ENCODE measurements at regions not wholly inside any gene's neighbourhood (a gene's known extent, or its start where the extent isn't known, plus 50 kb on each side); places are given as distances from the start of the nearest gene placed in this dataset.
A peak's percentile ranks its signal among the peaks of the same experiment; 100 is the strongest.
"Not testable (repeated sequence)": the region's sequence is repeated elsewhere in the genome, so short reads cannot be mapped to it uniquely, and the experiment has no call there.

- Mint-ChIP-seq H3K9me3 (peaks cover 2% of the 10 kb centered on the region), H3K27ac (peak overlapping the region; percentile 10), H3K4me3 (no peak overlapping the region), H3K4me1 (peaks cover 14% of the 10 kb centered on the region), H3K36me3 (peaks cover 1% of the 10 kb centered on the region), H3K27me3 (no peaks in the 10 kb centered on the region)
- ATAC-seq (ENCODE audit: low read depth) (no peak), DNase-seq (ENCODE audit: low spot score in 2 of 2) (no peak)
Measured at GRCh38 chr15:92803536-92803851, 96.6 kb upstream of the CHD2 start.

- Mint-ChIP-seq H3K27ac (peak overlapping the region; percentile 10), H3K27me3 (no peaks in the 10 kb centered on the region), H3K36me3 (peaks cover 1% of the 10 kb centered on the region), H3K9me3 (peaks cover 2% of the 10 kb centered on the region), H3K4me3 (no peak overlapping the region), H3K4me1 (peaks cover 14% of the 10 kb centered on the region)
- ATAC-seq (ENCODE audit: low read depth) (no peak), DNase-seq (ENCODE audit: low spot score in 2 of 2) (no peak)
Measured at GRCh38 chr15:92803852-92804609, 96.1 kb upstream of the CHD2 start.

- not testable (repeated sequence) for H3K36me3 Mint-ChIP-seq; H3K27me3 Mint-ChIP-seq; DNase-seq (ENCODE audit: low spot score in 2 of 2); H3K27ac Mint-ChIP-seq; H3K9me3 Mint-ChIP-seq; H3K4me3 Mint-ChIP-seq; ATAC-seq (ENCODE audit: low read depth)
- H3K4me1 Mint-ChIP-seq, result peaks cover 14% of the 10 kb centered on the region
Measured at GRCh38 chr15:92804610-92804936, 95.6 kb upstream of the CHD2 start.

- DNase-seq (ENCODE audit: low spot score in 2 of 2) (no peak), ATAC-seq (ENCODE audit: low read depth) (no peak)
- H3K27me3 Mint-ChIP-seq, result no peaks in the 10 kb centered on the region
- no peak overlapping the region for H3K4me3 Mint-ChIP-seq
- peaks cover 1% of the 10 kb centered on the region for H3K36me3 Mint-ChIP-seq
- no peak overlapping the region for H3K27ac Mint-ChIP-seq
- H3K4me1 Mint-ChIP-seq, result peaks cover 14% of the 10 kb centered on the region
- peaks cover 2% of the 10 kb centered on the region for H3K9me3 Mint-ChIP-seq
Measured at GRCh38 chr15:92805080-92805690, 94.9 kb upstream of the CHD2 start.

GRCh38 chr15:92806171-92806570 lies 94.0 kb upstream of the CHD2 start:
- H3K27me3 Mint-ChIP-seq; H3K9me3 Mint-ChIP-seq; ATAC-seq (ENCODE audit: low read depth); H3K36me3 Mint-ChIP-seq; H3K4me3 Mint-ChIP-seq; DNase-seq (ENCODE audit: low spot score in 2 of 2); H3K27ac Mint-ChIP-seq: not testable (repeated sequence)
- peaks cover 21% of the 10 kb centered on the region for H3K4me1 Mint-ChIP-seq

- H3K36me3 Mint-ChIP-seq, result peaks cover 1% of the 10 kb centered on the region
- ATAC-seq (ENCODE audit: low read depth), result no peak
- H3K4me1 Mint-ChIP-seq, result peaks cover 19% of the 10 kb centered on the region
- no peaks in the 10 kb centered on the region for H3K27me3 Mint-ChIP-seq
- no peak for DNase-seq (ENCODE audit: low spot score in 2 of 2)
- H3K27ac Mint-ChIP-seq, result no peak overlapping the region
- peaks cover 2% of the 10 kb centered on the region for H3K9me3 Mint-ChIP-seq
- H3K4me3 Mint-ChIP-seq, result no peak overlapping the region
Measured at GRCh38 chr15:92806763-92807162, 93.4 kb upstream of the CHD2 start.

GRCh38 chr15:92807971-92808571 lies 92.1 kb upstream of the CHD2 start:
- ATAC-seq (ENCODE audit: low read depth) (no peak), DNase-seq (ENCODE audit: low spot score in 2 of 2) (peak in 1 of 2 donors; percentile 25)
- H3K27ac Mint-ChIP-seq, result peak overlapping the region; percentile 96
- peaks cover 2% of the 10 kb centered on the region for H3K9me3 Mint-ChIP-seq
- no peaks in the 10 kb centered on the region for H3K27me3 Mint-ChIP-seq
- H3K4me3 Mint-ChIP-seq, result peak overlapping the region; percentile 86
- H3K4me1 Mint-ChIP-seq, result peaks cover 19% of the 10 kb centered on the region
- peaks cover 1% of the 10 kb centered on the region for H3K36me3 Mint-ChIP-seq

GRCh38 chr15:92808598-92809063 lies 91.5 kb upstream of the CHD2 start:
- Mint-ChIP-seq H3K4me3 (peak overlapping the region; percentile 86), H3K9me3 (peaks cover 2% of the 10 kb centered on the region), H3K27ac (peak overlapping the region; percentile 96), H3K27me3 (no peaks in the 10 kb centered on the region), H3K36me3 (peaks cover 1% of the 10 kb centered on the region), H3K4me1 (peaks cover 19% of the 10 kb centered on the region)
- DNase-seq (ENCODE audit: low spot score in 2 of 2), result no peak
- ATAC-seq (ENCODE audit: low read depth), result peak; percentile 1

GRCh38 chr15:92809064-92809879 lies 90.9 kb upstream of the CHD2 start:
- H3K27ac Mint-ChIP-seq, result peak overlapping the region; percentile 96
- peaks cover 14% of the 10 kb centered on the region for H3K4me1 Mint-ChIP-seq
- H3K36me3 Mint-ChIP-seq, result peaks cover 1% of the 10 kb centered on the region
- peaks cover 2% of the 10 kb centered on the region for H3K9me3 Mint-ChIP-seq
- no peaks in the 10 kb centered on the region for H3K27me3 Mint-ChIP-seq
- H3K4me3 Mint-ChIP-seq, result peak overlapping the region; percentile 86
- DNase-seq (ENCODE audit: low spot score in 2 of 2), result peak; percentile 98 to 99
- ATAC-seq (ENCODE audit: low read depth), result peak; percentile 78

GRCh38 chr15:92809880-92810361 lies 90.2 kb upstream of the CHD2 start:
- H3K27ac Mint-ChIP-seq, result peak overlapping the region; percentile 96
- peaks cover 14% of the 10 kb centered on the region for H3K4me1 Mint-ChIP-seq
- H3K4me3 Mint-ChIP-seq, result peak overlapping the region; percentile 86
- H3K27me3 Mint-ChIP-seq, result no peaks in the 10 kb centered on the region
- no peak for ATAC-seq (ENCODE audit: low read depth)
- peaks cover 2% of the 10 kb centered on the region for H3K9me3 Mint-ChIP-seq
- peak; percentile 29 to 38 for DNase-seq (ENCODE audit: low spot score in 2 of 2)
- H3K36me3 Mint-ChIP-seq, result peaks cover 1% of the 10 kb centered on the region

- no peak for ATAC-seq (ENCODE audit: low read depth)
- H3K4me3 Mint-ChIP-seq, result peak overlapping the region; percentile 86
Measured at GRCh38 chr15:92810418-92811138, 89.5 kb upstream of the CHD2 start.

GRCh38 chr15:92811148-92811913 lies 88.8 kb upstream of the CHD2 start:
- Mint-ChIP-seq H3K36me3 (peaks cover under 1% of the 10 kb centered on the region), H3K27ac (peak overlapping the region; percentile 96), H3K4me1 (peaks cover 14% of the 10 kb centered on the region), H3K4me3 (peak overlapping the region; percentile 86), H3K27me3 (no peaks in the 10 kb centered on the region), H3K9me3 (peaks cover 2% of the 10 kb centered on the region)
- ATAC-seq (ENCODE audit: low read depth) (no peak), DNase-seq (ENCODE audit: low spot score in 2 of 2) (no peak)

More at GRCh38 chr15:92810418-92811138, 89.5 kb upstream of the CHD2 start:
- Mint-ChIP-seq H3K9me3 (peaks cover 2% of the 10 kb centered on the region), H3K36me3 (peaks cover 1% of the 10 kb centered on the region), H3K4me1 (peaks cover 14% of the 10 kb centered on the region), H3K27ac (peak overlapping the region; percentile 96), H3K27me3 (no peaks in the 10 kb centered on the region)
- no peak for DNase-seq (ENCODE audit: low spot score in 2 of 2)

GRCh38 chr15:92812271-92812670 lies 87.9 kb upstream of the CHD2 start:
- H3K27ac Mint-ChIP-seq, result no peak overlapping the region
- ATAC-seq (ENCODE audit: low read depth) (no peak), DNase-seq (ENCODE audit: low spot score in 2 of 2) (no peak)
- no peaks in the 10 kb centered on the region for H3K36me3 Mint-ChIP-seq
- H3K27me3 Mint-ChIP-seq, result no peaks in the 10 kb centered on the region
- peaks cover 2% of the 10 kb centered on the region for H3K9me3 Mint-ChIP-seq
- no peak overlapping the region for H3K4me3 Mint-ChIP-seq
- peaks cover 15% of the 10 kb centered on the region for H3K4me1 Mint-ChIP-seq
